Esophagus muscularis mucosa (tissue), 4 donors: ENCODE measurements at regions not wholly inside any gene's neighbourhood (a gene's known extent, or its start where the extent isn't known, plus 50 kb on each side); places are given as distances from the start of the nearest gene placed in this dataset.

Experiments used
- CTCF ChIP-seq, 3 experiments: fragments of 200-600 bp in 2 of 3; fragments of 450-650 bp in 1 of 3; sonication (generic) in 2 of 3; IDR thresholded peaks; one replicate each; pipeline ENCODE4 v1.5.1; 2017 to 2019; ENCODE audit warnings: antibody characterized with exemption in 3 of 3, mild to moderate bottlenecking in 2 of 3, moderate library complexity in 1 of 3
- EP300 ChIP-seq: sonication (generic); formaldehyde crosslinking; IDR thresholded peaks from one replicate; pipeline ENCODE4 v1.6.1; 2017; ENCODE audit warnings: antibody characterized with exemption
- POLR2A ChIP-seq: fragments of 450-650 bp; IDR thresholded peaks from one replicate; pipeline ENCODE4 v1.6.1; 2017; ENCODE audit warnings: antibody characterized with exemption, moderate library complexity, mild to moderate bottlenecking, low read depth
- POLR2AphosphoS5 ChIP-seq, 2 donors: sonication (generic); formaldehyde crosslinking; IDR thresholded peaks; one replicate each; pipeline ENCODE4 v1.6.1; 2017; ENCODE audit warnings: antibody characterized with exemption in 2 of 2

- TF ChIP-seq CTCF (IDR thresholded peaks at IDR 0.05): no peak
- TF ChIP-seq POLR2AphosphoS5 (IDR thresholded peaks at IDR 0.05): no peak
- no peak for TF ChIP-seq POLR2A
- TF ChIP-seq EP300: no peak
Observed at GRCh38 chrX:139324756-139325155, 205.8 kb upstream of the F9 start.
